ENCODE measurements at regions not wholly inside any gene's neighbourhood (a gene's known extent, or its start where the extent isn't known, plus 50 kb on each side); places are given as distances from the start of the nearest gene placed in this dataset.

DNA sequence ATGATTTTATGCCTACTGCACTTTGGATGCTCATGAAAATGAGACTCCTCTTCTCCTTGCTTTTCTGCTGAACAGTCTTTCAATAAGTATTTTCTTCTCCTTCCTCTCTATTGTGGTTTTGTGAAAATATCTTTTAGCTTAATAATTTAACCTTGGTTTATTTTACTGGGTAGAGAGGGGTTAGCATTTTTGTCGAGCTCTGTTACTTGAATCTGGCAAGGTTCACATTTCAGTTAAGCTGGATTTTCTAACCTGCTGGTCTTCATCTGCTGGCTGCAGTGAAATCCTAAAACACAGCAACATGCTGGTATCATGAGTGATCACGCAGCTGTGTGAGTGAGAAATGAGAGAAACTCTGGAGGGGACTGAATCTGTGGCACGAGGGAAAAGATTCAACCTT is 222.7 kb upstream of the NOX3 start:
- no peaks in the 10 kb centered on the region for H3K9me3 ChIP-seq
- H3K4me1 ChIP-seq (ENCODE audit: control insufficient read depth in 1 of 2, insufficient read depth in 1 of 2, low read depth in 1 of 2, low read length in 1 of 2), result no peaks in the 10 kb centered on the region
- no peaks in the 10 kb centered on the region for H3K27me3 ChIP-seq
- H3K27ac ChIP-seq, result no peak overlapping the region
- H3K4me3 ChIP-seq (ENCODE audit: low read depth in 1 of 2, low read length in 1 of 2), result no peak overlapping the region
- TF ChIP-seq, protein P1, sequence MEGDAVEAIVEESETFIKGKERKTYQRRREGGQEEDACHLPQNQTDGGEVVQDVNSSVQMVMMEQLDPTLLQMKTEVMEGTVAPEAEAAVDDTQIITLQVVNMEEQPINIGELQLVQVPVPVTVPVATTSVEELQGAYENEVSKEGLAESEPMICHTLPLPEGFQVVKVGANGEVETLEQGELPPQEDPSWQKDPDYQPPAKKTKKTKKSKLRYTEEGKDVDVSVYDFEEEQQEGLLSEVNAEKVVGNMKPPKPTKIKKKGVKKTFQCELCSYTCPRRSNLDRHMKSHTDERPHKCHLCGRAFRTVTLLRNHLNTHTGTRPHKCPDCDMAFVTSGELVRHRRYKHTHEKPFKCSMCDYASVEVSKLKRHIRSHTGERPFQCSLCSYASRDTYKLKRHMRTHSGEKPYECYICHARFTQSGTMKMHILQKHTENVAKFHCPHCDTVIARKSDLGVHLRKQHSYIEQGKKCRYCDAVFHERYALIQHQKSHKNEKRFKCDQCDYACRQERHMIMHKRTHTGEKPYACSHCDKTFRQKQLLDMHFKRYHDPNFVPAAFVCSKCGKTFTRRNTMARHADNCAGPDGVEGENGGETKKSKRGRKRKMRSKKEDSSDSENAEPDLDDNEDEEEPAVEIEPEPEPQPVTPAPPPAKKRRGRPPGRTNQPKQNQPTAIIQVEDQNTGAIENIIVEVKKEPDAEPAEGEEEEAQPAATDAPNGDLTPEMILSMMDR (IDR thresholded peaks at IDR 0.05), result no peak
- no peaks in the 10 kb centered on the region for H3K36me3 ChIP-seq

DNA sequence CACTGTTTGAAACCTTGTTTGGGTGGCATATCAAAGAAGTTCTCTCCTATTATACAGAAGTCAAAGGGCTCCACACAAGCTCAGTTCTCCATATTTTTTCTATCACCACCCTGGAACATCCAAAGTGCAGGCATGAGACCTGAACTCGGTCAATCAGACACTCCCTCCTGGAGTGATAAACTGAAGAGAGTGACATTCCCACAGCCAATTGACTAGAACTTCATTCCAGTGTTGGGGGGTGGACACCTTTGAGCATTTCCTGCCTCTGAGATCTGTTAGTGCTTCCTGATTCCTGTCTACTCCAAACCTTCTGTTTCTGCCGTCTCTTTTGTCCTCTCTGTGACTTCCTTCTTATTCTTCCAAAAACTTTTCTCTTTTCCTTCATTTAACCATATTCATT is 220.7 kb upstream of the NOX3 start:
- no peaks in the 10 kb centered on the region for H3K4me1 ChIP-seq (ENCODE audit: control insufficient read depth in 1 of 2, insufficient read depth in 1 of 2, low read depth in 1 of 2, low read length in 1 of 2)
- no peaks in the 10 kb centered on the region for H3K36me3 ChIP-seq
- H3K9me3 ChIP-seq, result no peaks in the 10 kb centered on the region
- no peaks in the 10 kb centered on the region for H3K27me3 ChIP-seq
- TF ChIP-seq, protein P1 (IDR thresholded peaks at IDR 0.05), result no peak
- H3K4me3 ChIP-seq (ENCODE audit: low read depth in 1 of 2, low read length in 1 of 2), result no peak overlapping the region
- no peak overlapping the region for H3K27ac ChIP-seq

DNA sequence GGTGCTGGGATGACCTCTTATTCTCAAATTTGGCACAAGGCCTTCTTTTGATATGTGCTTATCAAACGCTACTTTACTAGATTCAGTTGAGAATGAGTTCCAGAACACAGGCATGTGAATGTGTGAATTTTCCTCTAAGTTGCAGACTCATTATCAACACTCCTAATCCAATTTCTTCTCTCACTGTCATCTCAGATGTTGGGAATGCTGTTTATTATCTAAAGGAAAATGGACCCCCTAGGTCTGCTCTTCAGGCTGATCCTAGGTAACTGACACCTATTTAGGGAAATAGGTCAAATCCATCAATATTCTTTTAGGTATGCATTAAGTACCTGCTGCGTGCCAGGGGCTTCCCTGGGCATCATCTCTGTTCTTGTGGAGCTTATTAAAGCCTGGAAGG is 215.0 kb upstream of the NOX3 start:
- H3K9me3 ChIP-seq, result no peaks in the 10 kb centered on the region
- H3K4me1 ChIP-seq (ENCODE audit: control insufficient read depth in 1 of 2, insufficient read depth in 1 of 2, low read depth in 1 of 2, low read length in 1 of 2), result no peaks in the 10 kb centered on the region

DNA sequence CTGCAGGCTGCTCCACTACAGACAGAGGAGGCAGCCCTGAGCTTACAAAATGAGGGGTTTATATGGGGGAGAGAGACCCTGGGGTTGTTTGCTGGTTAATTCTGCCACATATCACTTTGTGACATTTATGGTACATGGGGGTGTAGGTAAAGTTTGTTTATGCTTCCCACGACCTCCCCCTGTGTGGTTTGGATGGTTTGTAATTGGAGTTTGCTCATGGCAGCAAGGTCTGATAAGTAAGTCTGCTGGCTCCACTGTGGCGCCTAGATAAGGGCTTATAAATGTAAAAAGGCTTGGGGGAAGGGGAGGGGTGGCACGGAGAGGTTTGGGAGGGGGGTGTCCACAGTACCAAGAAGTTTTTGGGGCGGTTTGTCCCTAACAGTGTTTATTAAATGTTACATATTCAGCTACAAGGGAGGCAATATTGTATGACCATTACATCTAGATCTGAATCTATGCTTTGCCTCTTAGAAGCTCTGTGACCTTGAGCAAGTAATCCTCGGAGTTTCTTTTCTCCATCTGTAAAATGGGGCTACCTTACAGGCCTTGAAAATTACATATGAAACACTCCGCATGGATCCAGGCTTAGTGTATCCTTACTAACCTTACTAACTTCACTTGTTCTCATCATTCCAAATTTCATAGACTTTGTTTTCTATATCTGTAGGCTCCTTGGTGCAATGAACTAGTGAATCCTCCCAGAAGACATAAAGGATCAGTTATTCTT is 204.8 kb upstream of the NOX3 start:
- Histone ChIP-seq H3K4me3 (ENCODE audit: low read depth in 1 of 2, low read length in 1 of 2) (no peak overlapping the region), H3K27ac (no peak overlapping the region), H3K36me3 (no peaks in the 10 kb centered on the region), H3K27me3 (no peaks in the 10 kb centered on the region), H3K9me3 (no peaks in the 10 kb centered on the region), H3K4me1 (ENCODE audit: control insufficient read depth in 1 of 2, insufficient read depth in 1 of 2, low read depth in 1 of 2, low read length in 1 of 2) (no peaks in the 10 kb centered on the region)
- TF ChIP-seq, protein P1 (IDR thresholded peaks at IDR 0.05), result no peak

More for the DNA sequence above, 215.0 kb upstream of the NOX3 start:
- H3K27me3 ChIP-seq, result no peaks in the 10 kb centered on the region
- no peaks in the 10 kb centered on the region for H3K36me3 ChIP-seq
- TF ChIP-seq, protein P1 (IDR thresholded peaks at IDR 0.05), result no peak
- H3K4me3 ChIP-seq (ENCODE audit: low read depth in 1 of 2, low read length in 1 of 2), result no peak overlapping the region
- no peak overlapping the region for H3K27ac ChIP-seq

DNA sequence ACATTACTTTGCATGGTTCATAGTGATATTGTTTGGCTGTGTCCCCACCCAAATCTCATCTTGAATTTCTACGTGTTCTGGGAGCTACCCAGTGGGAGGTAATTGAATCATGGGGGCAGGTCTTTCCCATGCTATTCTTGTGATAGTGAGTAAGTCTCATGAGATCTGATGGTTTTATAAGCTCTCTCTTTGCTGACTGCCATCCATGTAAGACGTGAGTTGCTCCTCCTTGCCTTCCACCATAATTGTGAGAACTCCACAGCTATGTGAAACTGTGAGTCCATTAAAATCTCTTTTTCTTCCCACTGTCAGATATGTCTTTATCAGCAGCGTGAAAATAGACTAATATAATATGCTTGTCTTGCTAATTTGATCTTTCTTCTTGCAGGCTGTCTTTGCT is 200.4 kb upstream of the NOX3 start:
- H3K27ac ChIP-seq, result no peak overlapping the region
- no peaks in the 10 kb centered on the region for H3K27me3 ChIP-seq
- no peaks in the 10 kb centered on the region for H3K36me3 ChIP-seq
- TF ChIP-seq, protein P1 (IDR thresholded peaks at IDR 0.05), result no peak
- H3K4me3 ChIP-seq (ENCODE audit: low read depth in 1 of 2, low read length in 1 of 2), result no peak overlapping the region
- no peaks in the 10 kb centered on the region for H3K4me1 ChIP-seq (ENCODE audit: control insufficient read depth in 1 of 2, insufficient read depth in 1 of 2, low read depth in 1 of 2, low read length in 1 of 2)
- H3K9me3 ChIP-seq, result no peaks in the 10 kb centered on the region
